ENCODE measurements at regions not wholly inside any gene's neighbourhood (a gene's known extent, or its start where the extent isn't known, plus 50 kb on each side); places are given as distances from the start of the nearest gene placed in this dataset.
A peak's percentile ranks its signal among the peaks of the same experiment; 100 is the strongest.

DNA sequence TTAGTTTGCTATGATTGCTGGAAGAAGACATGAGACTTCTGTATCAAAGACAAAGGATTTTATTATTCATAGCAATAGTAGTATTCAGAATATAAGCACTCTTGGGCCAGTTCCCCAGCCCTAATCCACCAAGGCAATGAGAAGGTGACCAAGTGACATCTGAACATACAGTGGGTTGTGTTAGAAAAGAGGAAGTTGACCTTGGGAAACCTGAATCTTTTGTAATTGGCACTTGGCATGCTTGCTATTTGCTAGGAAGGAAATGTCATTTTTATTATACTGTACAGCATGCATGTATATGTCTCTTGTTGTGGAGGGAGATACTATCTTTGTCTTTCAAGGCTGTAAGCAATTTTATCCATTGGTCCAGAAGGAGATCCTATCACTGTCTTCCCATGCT is 216.1 kb upstream of the FAT1 start:
- Histone ChIP-seq H3K27me3 (ENCODE audit: control insufficient read depth, insufficient read depth, low read length) (no peaks in the 10 kb centered on the region), H3K14ac (replicated peaks; ENCODE audit: low read depth, low read length) (0 out of 2 replicates have a peak overlapping the region, but pooled peaks have one; percentile 47), H3K23ac (ENCODE audit: low read depth, low read length) (no peak overlapping the region), H3K56ac (ENCODE audit: extremely low read depth, insufficient read depth, low read length) (no peak overlapping the region), H3K4ac (ENCODE audit: low read depth, low read length) (no peak overlapping the region), H4K20me1 (ENCODE audit: insufficient read depth, low read length) (no peaks in the 10 kb centered on the region), H2AK9ac (replicated peaks; ENCODE audit: low read depth, low read length, poor library complexity) (no peak overlapping the region), H2AK5ac (ENCODE audit: low read depth, low read length) (no peak overlapping the region), H3K18ac (ENCODE audit: low read depth, low read length) (no peak overlapping the region), H4K5ac (ENCODE audit: low read depth, low read length) (no peak overlapping the region), H3K36me3 (ENCODE audit: control insufficient read depth, insufficient read depth, low read length) (no peaks in the 10 kb centered on the region), H4K8ac (ENCODE audit: low read depth in 2 of 2, low read length in 2 of 2) (no peak overlapping the region), H3K9me1 (ENCODE audit: insufficient read depth, low read length) (peaks cover 6% of the 10 kb centered on the region), H2BK20ac (ENCODE audit: low read depth, low read length) (no peak overlapping the region), H2BK15ac (ENCODE audit: low read depth, low read length) (no peak overlapping the region; the same call in 2 of the 3 replicates), H3K27ac (ENCODE audit: insufficient read depth, low read length) (no peak overlapping the region), H3K4me2 (ENCODE audit: low read depth, low read length) (no peak overlapping the region), H3K9me3 (ENCODE audit: control insufficient read depth, insufficient read depth, low read length) (no peaks in the 10 kb centered on the region), H2BK5ac (ENCODE audit: low read depth, low read length, poor library complexity, severe bottlenecking) (no peak overlapping the region), H2BK120ac (ENCODE audit: low read depth, low read length) (no peak overlapping the region), H4K91ac (ENCODE audit: insufficient read depth, low read depth, low read length) (no peak overlapping the region), H3K4me3 (ENCODE audit: insufficient read depth, low read depth, low read length) (no peak overlapping the region), H3K4me1 (ENCODE audit: control insufficient read depth, insufficient read depth, low read length) (peaks cover 8% of the 10 kb centered on the region), H3K9ac (ENCODE audit: low read depth, low read length) (no peak overlapping the region), H3K79me1 (ENCODE audit: low read depth in 1 of 2, low read length in 2 of 2) (peaks cover 0 to 10% of the 10 kb centered on the region in 2 experiments; a peak in 1 of 4 replicates), H2AFZ (replicated peaks; ENCODE audit: low read length, poor library complexity) (no peak overlapping the region)
- dilution Hi-C loops (cut with HindIII; ENCODE audit: low sequenced_read_pairs, unreplicated experiment) (no loop called here), in situ Hi-C loops (cut with MboI; ENCODE audit: low sequenced_read_pairs) (loop anchor here (25.0 kb wide), 1 partner anchor 202 kb away; no protein-coding TSS in a partner anchor), intact Hi-C loops (cut with micrococcal nuclease) (loop anchor here (10.0 kb wide), 1 partner anchor 535 kb away; no protein-coding TSS in a partner anchor)
- ChIA-PET POLR2A (ENCODE audit: unreplicated experiment) (no interaction called here), CTCF (interaction anchor here (0.6 to 1.0 kb wide), 3 partner anchors 116 to 1022 kb away, joined by 3 to 4 read pairs (median 3); no protein-coding TSS in a partner anchor)
- DNase-seq (no peak), ATAC-seq (ENCODE audit: low read depth) (no peak)
- TF ChIP-seq MAZ (IDR thresholded peaks at IDR 0.05; ENCODE audit: borderline replicate concordance, low read depth, low read length) (no peak), RAD21 (IDR thresholded peaks at IDR 0.05; ENCODE audit: low read length) (no peak), RFX5 (IDR thresholded peaks at IDR 0.05; ENCODE audit: low read depth, low read length) (no peak), CHD1 (IDR thresholded peaks at IDR 0.05; ENCODE audit: low read depth, low read length) (no peak), SMC3 (IDR thresholded peaks at IDR 0.05; ENCODE audit: low read depth, low read length) (no peak), CEBPB (IDR thresholded peaks at IDR 0.05; ENCODE audit: low read depth, low read length) (no peak), POLR2A (IDR thresholded peaks at IDR 0.05; ENCODE audit: low read depth, low read length) (no peak), FOS (IDR thresholded peaks at IDR 0.05; ENCODE audit: low read depth, low read length) (no peak), RCOR1 (IDR thresholded peaks at IDR 0.05; ENCODE audit: insufficient replicate concordance, low read length) (no peak), BHLHE40 (IDR thresholded peaks at IDR 0.05; ENCODE audit: low read depth, low read length) (no peak), NFE2L2 (IDR thresholded peaks at IDR 0.05; ENCODE audit: low read depth, low read length) (no peak), MXI1 (IDR thresholded peaks at IDR 0.05; ENCODE audit: borderline replicate concordance, low read depth, low read length) (no peak)
- TF ChIP-seq, protein P1, sequence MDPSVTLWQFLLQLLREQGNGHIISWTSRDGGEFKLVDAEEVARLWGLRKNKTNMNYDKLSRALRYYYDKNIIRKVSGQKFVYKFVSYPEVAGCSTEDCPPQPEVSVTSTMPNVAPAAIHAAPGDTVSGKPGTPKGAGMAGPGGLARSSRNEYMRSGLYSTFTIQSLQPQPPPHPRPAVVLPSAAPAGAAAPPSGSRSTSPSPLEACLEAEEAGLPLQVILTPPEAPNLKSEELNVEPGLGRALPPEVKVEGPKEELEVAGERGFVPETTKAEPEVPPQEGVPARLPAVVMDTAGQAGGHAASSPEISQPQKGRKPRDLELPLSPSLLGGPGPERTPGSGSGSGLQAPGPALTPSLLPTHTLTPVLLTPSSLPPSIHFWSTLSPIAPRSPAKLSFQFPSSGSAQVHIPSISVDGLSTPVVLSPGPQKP (IDR thresholded peaks at IDR 0.05; ENCODE audit: borderline replicate concordance, low read depth, low read length): no peak
- TF ChIP-seq, protein P2, sequence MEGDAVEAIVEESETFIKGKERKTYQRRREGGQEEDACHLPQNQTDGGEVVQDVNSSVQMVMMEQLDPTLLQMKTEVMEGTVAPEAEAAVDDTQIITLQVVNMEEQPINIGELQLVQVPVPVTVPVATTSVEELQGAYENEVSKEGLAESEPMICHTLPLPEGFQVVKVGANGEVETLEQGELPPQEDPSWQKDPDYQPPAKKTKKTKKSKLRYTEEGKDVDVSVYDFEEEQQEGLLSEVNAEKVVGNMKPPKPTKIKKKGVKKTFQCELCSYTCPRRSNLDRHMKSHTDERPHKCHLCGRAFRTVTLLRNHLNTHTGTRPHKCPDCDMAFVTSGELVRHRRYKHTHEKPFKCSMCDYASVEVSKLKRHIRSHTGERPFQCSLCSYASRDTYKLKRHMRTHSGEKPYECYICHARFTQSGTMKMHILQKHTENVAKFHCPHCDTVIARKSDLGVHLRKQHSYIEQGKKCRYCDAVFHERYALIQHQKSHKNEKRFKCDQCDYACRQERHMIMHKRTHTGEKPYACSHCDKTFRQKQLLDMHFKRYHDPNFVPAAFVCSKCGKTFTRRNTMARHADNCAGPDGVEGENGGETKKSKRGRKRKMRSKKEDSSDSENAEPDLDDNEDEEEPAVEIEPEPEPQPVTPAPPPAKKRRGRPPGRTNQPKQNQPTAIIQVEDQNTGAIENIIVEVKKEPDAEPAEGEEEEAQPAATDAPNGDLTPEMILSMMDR (conservative IDR thresholded peaks at IDR 0.05; ENCODE audit: low read depth, low read length): no peak
- BruUV-seq (replicated peaks): no TSS peak
